HG03575 (cell line): ENCODE measurements at regions not wholly inside any gene's neighbourhood (a gene's known extent, or its start where the extent isn't known, plus 50 kb on each side); places are given as distances from the start of the nearest gene placed in this dataset.
"Not testable (repeated sequence)": the region's sequence is repeated elsewhere in the genome, so short reads cannot be mapped to it uniquely, and the experiment has no call there.

ENCODE experiments used
- ATAC-seq: cut with Tn5 transposase; IDR thresholded peaks from one replicate; pipeline ENCODE4 v1.9.1; 2021; ENCODE audit not compliant: unreplicated experiment, insufficient number of reproducible peaks, low FRiP score; ENCODE audit errors: extremely low read depth

DNA sequence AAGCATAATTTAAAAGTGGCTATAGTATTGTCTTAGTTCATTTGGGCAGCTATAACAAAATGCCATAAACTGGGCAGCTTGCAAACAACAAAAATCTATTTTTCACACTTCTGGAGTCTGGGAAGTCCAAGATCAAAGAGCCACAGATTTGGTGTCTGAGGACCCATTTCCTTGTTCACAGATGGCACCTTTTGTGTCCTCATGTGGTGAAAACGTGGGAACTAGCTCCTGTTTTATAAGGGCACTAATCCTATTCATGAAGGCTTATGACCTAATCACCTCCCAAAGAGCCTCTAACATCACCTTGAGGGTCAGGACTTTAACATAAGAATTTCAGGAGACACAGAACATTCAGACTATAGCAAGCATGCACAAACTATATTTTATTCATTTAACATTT lies 126.5 kb upstream of the WDFY3 start:
- ATAC-seq: no peak

DNA sequence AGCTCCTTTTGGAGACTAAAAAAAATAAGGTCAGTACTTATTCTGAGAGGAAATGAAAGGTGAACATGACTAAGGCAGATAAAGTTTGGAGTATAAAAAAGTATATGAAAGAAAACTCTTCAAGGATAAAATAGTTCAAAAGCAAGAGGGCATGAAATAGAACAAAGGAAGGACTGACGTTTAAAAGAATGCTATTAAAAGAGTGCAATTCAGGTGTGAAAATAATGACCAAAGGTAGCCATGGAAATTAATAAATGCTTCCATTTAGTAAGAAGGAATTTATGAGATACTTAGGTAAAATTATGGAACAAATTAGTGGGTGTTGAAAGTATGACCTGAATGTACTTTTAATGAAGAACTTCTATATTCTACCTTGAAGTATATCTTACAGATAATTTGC lies 128.2 kb upstream of the WDFY3 start:
- no peak for ATAC-seq

DNA sequence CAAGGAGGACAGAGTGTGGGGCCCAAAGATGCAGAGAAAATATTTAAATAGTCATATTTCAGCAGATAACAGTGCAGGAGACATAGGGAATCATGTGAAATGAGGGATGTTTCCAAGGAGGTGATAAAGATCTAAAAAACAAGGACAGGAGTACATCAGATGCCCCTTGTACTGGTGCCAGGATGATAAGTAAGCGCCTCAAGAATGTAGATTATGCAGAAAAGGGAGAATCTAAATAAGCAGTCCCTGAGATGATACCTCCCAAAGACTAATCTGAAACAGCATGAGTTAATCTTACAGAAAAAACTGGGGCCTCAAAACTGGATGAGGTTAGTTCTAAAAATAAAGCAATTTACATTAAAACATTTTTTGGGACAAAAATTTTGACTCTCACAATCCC lies 136.1 kb upstream of the WDFY3 start:
- no peak for ATAC-seq

DNA sequence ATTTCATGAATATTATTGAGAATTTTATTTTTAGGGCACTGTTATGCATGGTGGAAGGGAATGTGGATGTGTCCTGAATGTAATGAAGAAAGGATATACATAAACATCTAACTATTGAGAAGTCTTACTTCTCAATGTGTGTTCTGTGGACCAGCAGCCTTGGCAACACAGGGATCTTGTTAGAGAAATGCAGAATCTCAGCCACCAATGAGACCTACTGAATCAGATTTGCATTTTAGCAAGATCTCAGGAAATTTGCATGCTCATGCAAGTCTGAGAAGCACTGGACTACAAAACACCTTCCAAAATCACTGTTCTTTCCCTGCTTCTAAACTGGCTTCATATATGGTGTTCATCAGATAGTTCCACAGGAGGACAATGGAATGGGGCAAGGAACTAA lies 139.7 kb upstream of the WDFY3 start:
- ATAC-seq: no peak

DNA sequence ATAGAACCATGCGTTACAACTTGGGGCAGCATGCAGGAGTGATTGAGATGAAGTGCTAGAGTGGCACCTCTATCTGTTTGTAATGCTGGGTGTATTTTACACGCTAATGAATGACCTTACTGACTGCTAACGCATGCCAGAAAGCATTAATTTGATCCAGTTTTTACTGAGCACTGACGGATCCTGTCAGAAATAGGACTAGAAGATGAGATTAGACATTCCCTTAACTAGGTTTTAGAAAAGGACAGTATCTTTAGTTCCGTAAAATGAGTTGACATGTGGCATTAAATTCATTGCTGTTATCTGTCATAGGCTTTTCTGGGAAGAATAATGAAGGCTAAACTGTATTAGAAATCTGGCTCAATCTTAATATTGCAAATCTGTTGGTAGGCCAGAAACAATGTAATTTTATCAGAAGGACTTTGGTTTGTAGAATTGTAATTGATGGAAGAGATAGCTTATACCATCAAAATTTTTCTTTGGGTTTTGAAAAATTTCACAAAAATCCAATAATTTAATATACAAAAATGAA lies 140.4 kb upstream of the WDFY3 start:
- no peak for ATAC-seq

DNA sequence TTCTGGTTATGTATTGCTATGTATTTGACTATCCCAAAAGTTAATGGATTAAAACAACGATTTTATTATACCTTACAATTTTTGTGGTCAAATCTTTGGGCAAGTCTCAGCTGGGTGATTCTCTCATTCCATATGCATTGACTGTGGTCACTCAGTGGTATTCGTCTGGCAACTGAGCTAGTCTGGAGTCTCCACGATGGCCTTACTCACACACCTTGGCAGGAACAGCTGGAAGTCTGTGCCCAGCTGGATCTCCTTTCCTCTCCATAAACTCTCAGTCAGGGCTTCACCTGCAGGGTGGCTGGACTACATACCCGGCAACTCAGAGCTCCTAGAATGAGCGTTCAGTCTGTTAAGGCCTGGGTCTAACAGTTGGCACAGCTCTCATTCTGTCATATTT lies 141.1 kb upstream of the WDFY3 start:
- no peak for ATAC-seq

DNA sequence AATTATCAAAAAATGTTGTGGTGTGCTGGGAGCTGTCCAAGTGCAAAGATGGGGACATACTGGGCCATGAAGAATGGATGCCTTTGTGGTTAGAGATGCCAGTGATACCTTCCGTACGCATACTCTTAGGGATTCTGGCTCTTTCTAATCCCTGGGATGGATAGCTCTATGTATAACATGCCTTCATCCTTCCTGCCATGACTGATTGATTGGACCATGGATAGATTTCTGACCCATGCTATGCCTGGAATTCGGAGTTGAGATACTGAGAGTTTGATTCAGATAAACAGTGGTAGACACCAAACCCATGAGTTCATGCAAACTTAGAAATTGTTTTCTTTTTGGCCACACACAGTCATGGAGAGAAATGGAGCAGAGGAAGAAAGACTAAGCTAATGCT lies 147.2 kb upstream of the WDFY3 start:
- no peak for ATAC-seq

DNA sequence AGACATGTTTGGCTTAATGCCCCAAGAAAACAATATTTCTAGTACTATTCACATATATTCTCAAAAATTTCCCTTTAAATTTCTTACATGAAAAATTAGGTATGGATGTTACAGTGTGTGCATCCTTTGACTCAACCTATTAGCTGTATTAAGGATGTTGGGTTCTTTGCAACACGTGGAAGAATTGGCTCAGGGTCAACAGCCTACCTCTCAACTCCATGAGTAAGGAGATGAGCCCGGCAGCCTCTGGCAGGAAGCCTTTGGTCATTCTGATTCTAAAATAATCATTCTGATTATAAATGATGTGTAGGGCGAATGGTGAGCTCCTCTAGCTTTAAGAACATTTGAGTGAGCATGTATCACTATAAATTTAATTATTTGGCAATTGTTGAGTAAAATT lies 148.0 kb upstream of the WDFY3 start:
- ATAC-seq: no peak

DNA sequence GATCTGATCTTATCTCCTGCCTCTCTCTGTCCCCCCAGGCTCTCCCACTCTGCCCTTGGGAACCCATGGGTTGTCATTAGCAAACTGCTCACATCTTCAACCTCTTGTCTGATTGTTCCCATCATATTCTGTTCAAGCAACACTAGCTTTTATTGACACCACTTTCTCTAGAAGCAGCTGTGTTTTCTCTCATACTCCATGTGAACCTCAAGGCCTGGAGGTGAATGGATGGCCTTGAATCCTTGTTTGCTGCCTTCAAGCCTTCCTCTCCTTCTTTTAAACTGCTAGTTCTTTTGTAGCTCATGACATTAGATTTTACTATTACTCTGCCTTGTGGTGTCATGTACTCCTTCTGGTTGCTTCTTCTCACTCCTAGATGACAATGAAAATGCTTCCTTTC lies 149.5 kb upstream of the WDFY3 start:
- no peak for ATAC-seq

DNA sequence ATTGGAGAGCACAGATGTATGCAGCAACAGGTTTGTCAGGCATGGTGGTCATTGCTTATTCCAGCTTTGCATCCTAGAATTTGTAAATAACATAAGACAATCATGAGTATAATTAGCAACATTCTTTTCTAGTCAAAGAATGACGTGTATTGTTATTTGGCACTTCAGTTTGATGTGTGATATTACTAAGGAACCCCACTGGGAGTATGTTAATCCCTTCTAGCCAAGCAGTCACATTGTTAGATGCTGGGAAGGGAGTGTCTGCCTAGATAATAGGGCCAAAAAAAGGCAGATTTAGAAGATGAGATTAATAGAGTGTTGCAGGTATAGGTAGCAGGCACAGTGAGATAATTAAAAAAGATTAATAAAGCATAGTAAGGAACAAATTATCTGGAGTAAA lies 159.2 kb upstream of the WDFY3 start:
- no peak for ATAC-seq

DNA sequence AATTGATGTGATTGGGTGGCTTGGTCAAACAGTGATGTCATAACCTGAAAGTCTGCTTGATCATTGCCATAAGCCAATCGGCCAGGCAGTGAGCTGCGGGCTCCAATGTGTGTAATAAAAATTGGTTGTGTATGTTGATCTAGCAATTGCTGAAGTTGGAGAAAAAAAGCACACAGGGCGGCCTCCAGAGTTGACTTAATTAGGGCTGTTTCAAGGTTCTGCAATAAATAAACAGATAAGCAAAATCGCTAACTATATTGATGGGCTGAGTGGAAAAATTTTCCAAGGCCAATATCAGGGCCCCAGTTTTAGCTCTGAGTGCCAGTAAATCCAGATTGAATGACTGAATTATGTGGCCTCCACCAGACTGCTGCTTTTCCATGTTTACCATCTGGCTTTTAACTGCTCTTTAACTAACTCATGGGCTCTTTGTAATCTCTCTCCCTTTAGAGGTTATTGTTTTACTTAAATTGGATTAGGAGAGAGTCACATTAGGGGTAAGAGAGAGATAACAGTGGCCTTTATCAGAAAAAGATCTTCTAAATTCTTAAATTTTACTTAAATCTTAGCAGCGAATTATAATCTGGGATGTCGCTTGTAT lies 160.6 kb upstream of the WDFY3 start:
- ATAC-seq: no peak

DNA sequence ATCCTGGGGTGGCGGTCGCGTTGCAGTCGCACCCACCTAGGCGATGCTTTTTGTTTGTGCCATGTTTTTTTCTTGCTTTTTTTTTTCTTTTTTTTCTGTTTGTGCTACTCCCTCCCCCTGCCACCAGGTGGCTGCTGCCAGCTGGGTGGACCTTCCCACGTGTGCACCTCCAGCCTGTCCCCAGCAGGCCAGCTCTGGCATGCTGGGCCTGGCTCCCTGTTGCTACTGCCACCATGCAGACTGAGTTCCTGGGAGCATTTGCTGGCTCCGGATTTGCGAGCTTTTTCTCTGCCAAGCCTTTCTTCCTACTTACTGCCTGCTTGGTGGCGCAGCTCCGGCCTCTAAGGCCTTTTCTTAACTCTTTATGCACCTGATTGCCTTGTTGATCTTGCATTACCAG lies 161.2 kb upstream of the WDFY3 start:
- ATAC-seq: no peak

DNA sequence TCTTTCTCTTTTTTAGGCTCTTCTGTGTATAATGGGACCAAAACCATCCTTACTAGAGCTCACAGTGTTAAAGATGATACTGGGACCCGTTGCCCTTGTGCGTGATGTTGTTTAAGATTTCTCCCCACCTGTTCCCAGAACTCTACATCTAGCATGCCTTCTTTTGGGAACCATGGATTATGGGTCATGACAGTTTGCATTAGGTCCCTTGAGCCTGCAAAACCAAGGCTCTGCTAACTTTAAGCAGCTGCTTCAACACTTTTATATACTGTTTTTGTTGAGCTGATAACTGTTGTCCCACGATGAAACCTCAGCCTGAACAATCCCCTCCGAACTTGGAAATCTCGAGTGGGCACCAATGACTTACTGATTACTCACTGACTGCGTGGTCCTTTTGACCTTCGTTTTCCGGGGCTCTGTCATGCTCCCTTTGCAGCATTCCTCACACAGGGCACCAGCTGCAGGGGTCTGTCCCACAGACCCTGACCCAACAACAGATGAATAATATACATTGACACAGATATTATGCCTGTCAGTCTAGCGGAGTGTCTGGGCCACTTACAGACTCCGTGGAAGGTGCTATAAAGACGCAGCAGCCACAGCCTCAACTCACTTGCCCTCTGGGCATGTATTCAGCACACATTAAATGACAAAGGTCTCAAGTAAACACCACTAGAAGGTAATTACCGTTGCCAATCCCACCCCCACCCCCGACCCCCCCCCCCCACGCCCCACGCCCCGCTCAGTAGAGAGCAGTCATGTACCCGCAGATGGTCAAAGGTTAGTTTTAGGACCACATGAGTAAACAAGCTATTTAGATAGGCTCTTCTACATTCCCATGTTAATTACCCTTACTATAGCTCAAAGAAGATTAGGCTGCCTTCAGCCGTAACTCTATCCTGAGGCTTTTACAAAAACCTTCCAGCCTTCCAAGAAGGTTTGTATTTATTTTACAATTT lies 162.0 kb upstream of the WDFY3 start:
- no peak for ATAC-seq

DNA sequence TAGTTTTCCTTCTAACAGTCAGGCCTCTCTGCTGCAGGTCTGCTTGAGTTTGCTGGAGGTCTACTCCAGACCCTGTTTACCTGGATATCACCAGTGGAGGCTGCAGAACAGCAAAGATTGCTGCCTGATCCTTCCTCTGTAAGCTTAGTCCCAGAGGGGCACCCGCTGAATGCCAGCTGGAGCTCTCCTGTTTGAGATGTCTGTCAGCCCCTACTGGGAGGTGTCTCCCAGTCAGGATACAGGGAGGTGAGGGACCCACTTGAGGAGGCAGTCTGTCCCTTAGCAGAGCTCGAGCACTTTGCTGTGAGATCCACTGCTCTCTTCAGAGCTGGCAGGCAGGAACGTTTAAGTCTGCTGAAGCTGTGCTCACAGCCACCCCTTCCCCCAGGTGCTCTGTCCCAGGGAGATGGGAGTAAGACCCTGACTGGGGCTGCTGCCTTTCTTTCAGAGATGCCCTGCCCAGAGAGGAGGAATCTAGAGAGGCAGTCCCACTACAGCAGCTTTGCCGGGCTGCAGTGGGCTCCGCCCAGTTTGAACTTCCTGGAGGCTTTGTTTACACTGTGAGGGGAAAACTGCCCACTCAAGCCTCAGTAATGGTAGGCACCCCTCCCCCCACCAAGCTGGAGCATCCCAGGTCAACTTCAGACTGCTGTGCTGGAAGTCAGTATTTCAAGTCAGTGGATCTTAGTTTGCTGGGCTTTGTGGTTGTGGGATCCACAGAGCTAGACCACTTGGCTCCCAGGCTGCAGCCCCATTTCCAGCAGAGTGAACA lies 163.1 kb upstream of the WDFY3 start:
- not testable (repeated sequence) for ATAC-seq

DNA sequence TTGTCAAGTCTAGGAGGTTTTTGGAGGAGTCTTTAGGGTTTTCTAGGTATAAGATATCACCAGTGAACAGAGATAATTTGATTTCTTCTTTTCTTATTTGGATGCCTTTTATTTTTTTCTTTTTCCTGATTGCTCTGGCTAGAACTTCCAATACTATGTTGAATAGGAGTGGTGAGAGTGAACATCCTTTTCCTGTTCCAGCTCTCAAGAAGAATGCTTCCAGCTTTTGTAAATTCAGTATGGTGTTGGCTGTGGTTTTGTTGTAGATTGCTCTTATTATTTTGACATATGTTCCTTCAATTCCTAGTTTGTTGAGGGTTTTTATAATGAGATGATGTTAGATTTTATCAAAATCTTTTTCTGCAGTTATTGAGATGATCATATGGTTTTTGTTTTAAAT lies 165.6 kb upstream of the WDFY3 start:
- no peak for ATAC-seq

DNA sequence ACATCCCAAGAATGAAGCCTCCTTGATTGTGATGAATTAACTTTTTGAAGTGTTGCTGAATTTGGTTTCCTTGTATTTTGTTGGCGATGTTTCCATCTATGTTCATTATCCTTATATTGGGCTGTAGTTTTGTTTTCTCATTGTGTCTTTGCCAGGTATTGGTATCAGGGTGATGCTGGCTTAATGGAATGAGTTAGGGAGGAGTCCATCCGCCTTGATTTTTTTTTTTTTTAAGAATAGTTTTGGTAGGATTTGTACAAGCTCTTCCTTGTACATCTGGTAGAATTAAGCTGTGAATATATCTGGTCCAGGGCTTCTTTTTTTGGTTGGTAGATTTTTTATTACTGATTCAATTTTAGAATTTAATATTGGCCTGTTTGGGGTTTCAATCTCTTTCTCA lies 166.1 kb upstream of the WDFY3 start:
- ATAC-seq: no peak

DNA sequence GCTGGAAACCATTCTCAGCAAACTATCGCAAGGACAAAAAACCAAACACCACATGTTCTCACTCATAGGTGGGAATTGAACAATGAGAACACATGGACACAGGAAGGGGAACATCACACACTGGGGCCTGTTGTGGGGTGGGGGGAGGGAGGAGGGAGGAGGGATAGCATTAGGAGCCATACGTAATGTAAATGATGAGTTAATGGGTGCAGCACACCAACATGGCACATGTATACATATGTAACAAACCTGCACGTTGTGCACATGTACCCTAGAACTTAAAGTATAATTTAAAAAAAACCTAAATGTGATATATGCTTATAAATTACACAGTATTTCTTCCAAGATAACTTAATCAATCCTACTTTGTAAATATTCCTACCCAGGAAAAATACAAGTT lies 173.3 kb upstream of the WDFY3 start:
- ATAC-seq: not testable (repeated sequence)

DNA sequence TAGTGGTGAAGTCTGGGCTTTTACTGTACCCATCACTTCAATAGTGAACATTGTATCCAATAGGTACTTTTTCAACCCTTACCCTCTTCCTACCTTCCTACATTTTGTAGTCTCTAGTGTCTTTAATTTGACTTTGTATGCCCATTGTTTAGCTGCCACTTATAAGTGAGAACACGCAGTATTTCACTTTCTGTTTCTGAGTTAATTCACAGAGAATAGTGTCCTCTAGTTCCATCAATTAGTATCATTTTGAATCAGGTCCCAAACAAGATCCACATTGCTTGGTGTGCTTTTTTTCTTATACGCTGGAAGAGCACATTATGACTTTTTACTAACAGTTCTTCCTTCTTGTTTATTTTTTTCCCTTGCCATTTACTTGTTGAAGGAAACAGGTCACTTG lies 176.0 kb upstream of the WDFY3 start:
- ATAC-seq: no peak

DNA sequence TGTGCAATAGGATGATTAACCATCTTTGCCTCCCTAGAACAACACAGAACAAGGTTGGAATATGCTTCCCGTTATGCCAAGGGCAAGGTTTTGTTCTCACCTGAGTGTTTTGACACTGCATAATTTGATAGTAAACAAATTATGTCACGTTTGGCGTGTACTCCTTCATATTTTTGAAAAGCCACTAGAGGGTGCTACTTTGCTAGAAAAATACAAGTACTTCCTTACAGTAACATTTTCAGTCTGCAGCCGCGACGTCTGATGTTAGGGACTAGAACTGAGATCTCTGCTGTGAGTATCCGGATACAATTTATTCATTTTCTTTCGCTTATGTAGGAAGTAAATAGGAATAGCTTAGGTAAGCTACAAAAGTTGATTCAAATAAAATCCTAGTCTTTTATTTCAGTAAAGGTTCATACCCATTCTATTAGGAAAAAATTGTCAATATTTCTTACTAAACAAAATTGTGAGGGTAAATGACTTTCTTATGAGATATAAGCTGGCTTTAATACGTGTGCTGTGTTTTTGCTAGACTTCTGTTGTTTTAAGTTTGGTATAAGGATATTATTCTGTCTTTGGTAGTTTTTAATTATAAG lies 181.1 kb upstream of the WDFY3 start:
- peak; percentile 66 for ATAC-seq
